ENCODE measurements at regions not wholly inside any gene's neighbourhood (a gene's known extent, or its start where the extent isn't known, plus 50 kb on each side); places are given as distances from the start of the nearest gene placed in this dataset.

- TF ChIP-seq CTCF (IDR thresholded peaks at IDR 0.05): no peak
- TF ChIP-seq POLR2A (IDR thresholded peaks at IDR 0.05): no peak
- TF ChIP-seq POLR2AphosphoS5 (IDR thresholded peaks at IDR 0.05): no peak
Observed at GRCh38 chr2:72037261-72037666, 110.4 kb downstream of the CYP26B1 start.

All from prostate gland (tissue), 2 donors.